ENCODE measurements at regions not wholly inside any gene's neighbourhood (a gene's known extent, or its start where the extent isn't known, plus 50 kb on each side); places are given as distances from the start of the nearest gene placed in this dataset.

DNA sequence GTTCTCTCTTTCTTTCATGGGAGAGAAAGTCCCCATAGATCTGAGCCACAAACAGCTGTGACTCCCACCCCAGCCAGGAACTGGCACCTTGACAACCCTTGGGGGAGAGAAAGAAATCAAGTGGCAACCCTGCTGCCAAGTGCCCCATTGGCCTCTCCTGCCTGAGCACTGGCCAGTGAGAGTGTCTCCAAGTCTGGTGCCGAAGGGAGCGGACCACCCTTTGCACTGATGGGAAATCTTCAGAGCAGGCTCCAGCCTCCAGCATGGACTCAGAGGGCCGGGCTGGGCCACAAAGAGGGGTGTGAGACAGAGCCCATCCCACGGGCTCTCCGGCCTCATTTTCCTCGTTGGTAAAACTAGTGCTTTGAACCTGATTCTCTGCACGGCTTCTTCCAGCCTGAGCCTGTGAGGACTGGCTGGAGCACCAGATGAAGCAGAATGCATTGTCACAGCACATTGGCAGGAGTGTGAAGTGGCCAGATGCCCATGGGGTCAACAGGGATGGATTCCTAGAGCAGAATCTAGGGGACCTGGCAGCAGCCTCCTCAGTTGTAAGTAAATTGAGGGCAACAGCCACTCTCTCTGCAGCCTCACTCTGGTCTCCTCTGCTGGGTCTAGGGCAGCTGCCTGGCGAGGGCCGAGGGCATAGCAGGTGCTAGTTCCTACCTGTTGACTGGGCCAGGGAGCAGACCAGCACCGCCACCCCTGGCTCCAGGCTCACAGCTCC lies 81.4 kb downstream of the TRIM29 start:
- Mint-ChIP-seq H3K9me3 (peaks cover 9% of the 10 kb centered on the region), H3K4me1 (peaks cover 33% of the 10 kb centered on the region), H3K27ac (ENCODE audit: unreplicated experiment) (peak overlapping the region; percentile 76), H3K27me3 (ENCODE audit: low read depth) (peaks cover 5% of the 10 kb centered on the region), H3K4me3 (no peak overlapping the region), H3K36me3 (ENCODE audit: low read depth) (no peaks in the 10 kb centered on the region)
- no peak for DNase-seq (ENCODE audit: low read depth, low spot score)
- no peak for TF ChIP-seq CTCF (conservative IDR thresholded peaks at IDR 0.05)

- DNase-seq (ENCODE audit: low read depth, low spot score) = no peak
- H3K27me3 Mint-ChIP-seq (ENCODE audit: low read depth) = peaks cover 5% of the 10 kb centered on the region
- no peak overlapping the region for H3K4me3 Mint-ChIP-seq
- peaks cover 9% of the 10 kb centered on the region for H3K9me3 Mint-ChIP-seq
- H3K4me1 Mint-ChIP-seq = peaks cover 27% of the 10 kb centered on the region
- no peak for TF ChIP-seq CTCF (conservative IDR thresholded peaks at IDR 0.05)
- H3K27ac Mint-ChIP-seq (ENCODE audit: unreplicated experiment) = no peak overlapping the region
- no peaks in the 10 kb centered on the region for H3K36me3 Mint-ChIP-seq (ENCODE audit: low read depth)
These were observed 82.3 kb downstream of the TRIM29 start for GRCh38 chr11:120055646-120056045.

- no peak for TF ChIP-seq CTCF (conservative IDR thresholded peaks at IDR 0.05)
- Mint-ChIP-seq H3K27ac (ENCODE audit: unreplicated experiment) (no peak overlapping the region), H3K27me3 (ENCODE audit: low read depth) (peaks cover 13% of the 10 kb centered on the region), H3K4me1 (peaks cover 27% of the 10 kb centered on the region), H3K36me3 (ENCODE audit: low read depth) (no peaks in the 10 kb centered on the region), H3K4me3 (no peak overlapping the region), H3K9me3 (peaks cover 12% of the 10 kb centered on the region)
- no peak for DNase-seq (ENCODE audit: low read depth, low spot score)
These were observed 83.2 kb downstream of the TRIM29 start for GRCh38 chr11:120054753-120055045.

DNA sequence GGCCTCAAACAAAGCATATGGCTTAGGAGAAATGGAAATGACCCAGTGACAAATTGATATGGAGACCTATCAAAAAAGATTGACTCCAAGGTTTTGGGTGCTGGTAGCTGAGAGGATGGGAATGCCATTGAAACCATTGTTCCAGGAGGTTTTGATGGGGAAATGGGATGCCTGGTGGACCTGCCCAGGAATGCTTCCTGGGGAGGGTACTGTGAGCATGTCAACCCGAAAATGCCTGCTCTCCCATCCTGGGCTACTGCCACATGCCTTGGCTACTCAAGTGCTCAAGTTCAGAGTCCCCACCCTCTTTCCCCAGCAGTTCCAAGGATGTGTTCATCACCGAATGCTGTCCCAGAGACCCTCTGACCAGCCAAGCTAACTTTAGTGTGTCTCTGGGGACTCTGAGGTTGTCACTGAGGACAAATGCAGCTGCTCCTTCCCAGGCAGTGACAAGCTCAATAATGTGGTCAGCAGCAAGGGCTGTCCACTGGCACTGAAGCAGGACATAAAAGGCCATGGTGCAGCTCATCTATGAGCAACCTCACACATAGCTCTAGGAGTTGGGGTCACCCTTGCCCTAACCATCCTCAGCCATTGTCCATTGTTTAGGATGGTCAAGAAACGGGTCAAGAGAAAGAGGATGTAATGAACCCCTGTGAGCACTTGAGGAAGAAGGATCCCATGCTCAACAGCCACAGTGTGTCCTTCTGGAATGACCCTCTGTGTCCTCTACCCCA lies 83.7 kb downstream of the TRIM29 start:
- peaks cover 12% of the 10 kb centered on the region for H3K9me3 Mint-ChIP-seq
- no peak for DNase-seq (ENCODE audit: low read depth, low spot score)
- no peaks in the 10 kb centered on the region for H3K36me3 Mint-ChIP-seq (ENCODE audit: low read depth)
- no peak overlapping the region for H3K27ac Mint-ChIP-seq (ENCODE audit: unreplicated experiment)
- TF ChIP-seq CTCF (conservative IDR thresholded peaks at IDR 0.05) = no peak
- H3K4me1 Mint-ChIP-seq = peaks cover 27% of the 10 kb centered on the region
- peaks cover 14% of the 10 kb centered on the region for H3K27me3 Mint-ChIP-seq (ENCODE audit: low read depth)
- no peak overlapping the region for H3K4me3 Mint-ChIP-seq

GRCh38 chr11:120052196-120052775 lies 85.6 kb downstream of the TRIM29 start:
- Mint-ChIP-seq H3K4me1 (peaks cover 16% of the 10 kb centered on the region), H3K27me3 (ENCODE audit: low read depth) (peaks cover 11% of the 10 kb centered on the region), H3K9me3 (peaks cover 15% of the 10 kb centered on the region), H3K27ac (ENCODE audit: unreplicated experiment) (no peak overlapping the region), H3K36me3 (ENCODE audit: low read depth) (peaks cover 5% of the 10 kb centered on the region), H3K4me3 (no peak overlapping the region)
- TF ChIP-seq CTCF (conservative IDR thresholded peaks at IDR 0.05) = no peak
- no peak for DNase-seq (ENCODE audit: low read depth, low spot score)
